ENCODE measurements at regions not wholly inside any gene's neighbourhood (a gene's known extent, or its start where the extent isn't known, plus 50 kb on each side); places are given as distances from the start of the nearest gene placed in this dataset.

GRCh38 chr16:7055443-7055842, 277.2 kb upstream of the RBFOX1 start:
- in situ Hi-C loops (cut with MboI; ENCODE audit: low sequenced_read_pairs, unreplicated experiment), result no loop called here
- DNase-seq (ENCODE audit: low spot score), result no peak
- TF ChIP-seq, protein P1, sequence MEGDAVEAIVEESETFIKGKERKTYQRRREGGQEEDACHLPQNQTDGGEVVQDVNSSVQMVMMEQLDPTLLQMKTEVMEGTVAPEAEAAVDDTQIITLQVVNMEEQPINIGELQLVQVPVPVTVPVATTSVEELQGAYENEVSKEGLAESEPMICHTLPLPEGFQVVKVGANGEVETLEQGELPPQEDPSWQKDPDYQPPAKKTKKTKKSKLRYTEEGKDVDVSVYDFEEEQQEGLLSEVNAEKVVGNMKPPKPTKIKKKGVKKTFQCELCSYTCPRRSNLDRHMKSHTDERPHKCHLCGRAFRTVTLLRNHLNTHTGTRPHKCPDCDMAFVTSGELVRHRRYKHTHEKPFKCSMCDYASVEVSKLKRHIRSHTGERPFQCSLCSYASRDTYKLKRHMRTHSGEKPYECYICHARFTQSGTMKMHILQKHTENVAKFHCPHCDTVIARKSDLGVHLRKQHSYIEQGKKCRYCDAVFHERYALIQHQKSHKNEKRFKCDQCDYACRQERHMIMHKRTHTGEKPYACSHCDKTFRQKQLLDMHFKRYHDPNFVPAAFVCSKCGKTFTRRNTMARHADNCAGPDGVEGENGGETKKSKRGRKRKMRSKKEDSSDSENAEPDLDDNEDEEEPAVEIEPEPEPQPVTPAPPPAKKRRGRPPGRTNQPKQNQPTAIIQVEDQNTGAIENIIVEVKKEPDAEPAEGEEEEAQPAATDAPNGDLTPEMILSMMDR (IDR thresholded peaks at IDR 0.05; ENCODE audit: borderline replicate concordance, control extremely low read depth, extremely low read depth, insufficient read depth, missing control alignments), result no peak

DNA sequence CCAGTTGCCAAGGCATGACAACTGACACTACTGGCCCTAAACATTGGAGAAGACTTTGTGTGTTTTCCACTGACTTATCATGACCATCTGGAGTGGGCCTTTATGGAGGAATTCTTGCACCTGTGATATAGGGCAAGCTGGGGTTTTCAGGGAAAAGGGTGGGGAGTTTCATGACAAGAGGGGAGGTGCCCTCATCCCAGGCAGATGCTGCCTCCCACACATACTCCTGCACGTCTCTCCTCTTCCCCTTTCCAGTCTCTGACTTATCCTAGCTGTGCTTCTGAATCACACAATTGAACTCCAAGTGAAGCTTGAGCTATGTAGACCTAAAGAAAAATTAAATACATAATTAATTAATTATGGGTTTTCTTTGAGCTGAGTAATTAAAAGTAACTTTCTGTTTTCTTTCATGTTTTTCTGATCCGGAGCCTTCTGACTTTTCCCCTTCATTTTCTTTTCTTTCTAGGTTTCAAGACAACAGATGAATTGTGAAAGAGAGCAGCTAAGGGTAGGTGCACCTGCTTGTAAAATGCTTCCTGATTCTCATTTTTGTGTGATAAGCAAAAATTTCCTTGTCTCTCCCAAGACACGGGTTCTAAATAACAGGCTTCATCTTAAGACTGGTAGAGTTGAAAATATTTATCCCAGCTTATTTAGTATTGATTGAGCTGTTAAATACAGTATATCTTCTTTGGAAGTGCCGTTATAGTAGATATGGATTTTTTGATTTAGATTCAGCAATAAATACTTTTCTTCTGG, 280.9 kb upstream of the RBFOX1 start:
- TF ChIP-seq, protein P1 (IDR thresholded peaks at IDR 0.05; ENCODE audit: borderline replicate concordance, control extremely low read depth, extremely low read depth, insufficient read depth, missing control alignments), result no peak
- no peak for DNase-seq (ENCODE audit: low spot score)
- in situ Hi-C loops (cut with MboI; ENCODE audit: low sequenced_read_pairs, unreplicated experiment), result no loop called here

GRCh38 chr16:7044331-7044730, 288.3 kb upstream of the RBFOX1 start:
- DNase-seq (ENCODE audit: low spot score), result no peak
- TF ChIP-seq, protein P1 (IDR thresholded peaks at IDR 0.05; ENCODE audit: borderline replicate concordance, control extremely low read depth, extremely low read depth, insufficient read depth, missing control alignments), result no peak
- in situ Hi-C loops (cut with MboI; ENCODE audit: low sequenced_read_pairs, unreplicated experiment), result no loop called here

GRCh38 chr16:7038475-7038874, 294.2 kb upstream of the RBFOX1 start:
- no peak for DNase-seq (ENCODE audit: low spot score)

GRCh38 chr16:7037495-7037894, 295.1 kb upstream of the RBFOX1 start:
- no peak for DNase-seq (ENCODE audit: low spot score)
- in situ Hi-C loops (cut with MboI; ENCODE audit: low sequenced_read_pairs, unreplicated experiment), result no loop called here
- TF ChIP-seq, protein P1 (IDR thresholded peaks at IDR 0.05; ENCODE audit: borderline replicate concordance, control extremely low read depth, extremely low read depth, insufficient read depth, missing control alignments), result no peak

More at GRCh38 chr16:7038475-7038874, 294.2 kb upstream of the RBFOX1 start:
- in situ Hi-C loops (cut with MboI; ENCODE audit: low sequenced_read_pairs, unreplicated experiment), result no loop called here
- TF ChIP-seq, protein P1 (IDR thresholded peaks at IDR 0.05; ENCODE audit: borderline replicate concordance, control extremely low read depth, extremely low read depth, insufficient read depth, missing control alignments), result no peak

DNA sequence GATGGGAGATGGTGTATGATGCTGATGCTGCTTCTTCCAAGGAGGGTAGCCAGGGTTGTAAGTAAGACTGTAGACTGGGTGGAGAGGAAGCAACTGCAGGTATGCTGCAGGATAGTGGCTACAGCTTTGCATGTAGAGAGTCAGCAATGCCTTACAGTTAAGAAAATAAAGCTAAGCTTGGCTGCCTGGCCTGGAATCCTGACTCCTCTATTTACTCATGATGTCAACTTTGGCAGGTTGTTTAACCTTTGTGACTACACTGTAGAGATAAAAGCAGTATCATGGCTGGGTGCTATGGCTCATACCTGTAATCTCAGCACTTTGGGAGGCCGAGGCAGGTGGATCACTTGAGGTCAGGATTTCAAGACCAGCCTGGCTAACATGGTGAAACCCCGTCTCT, 301.6 kb upstream of the RBFOX1 start:
- DNase-seq (ENCODE audit: low spot score), result no peak
- in situ Hi-C loops (cut with MboI; ENCODE audit: low sequenced_read_pairs, unreplicated experiment), result no loop called here
- TF ChIP-seq, protein P1 (IDR thresholded peaks at IDR 0.05; ENCODE audit: borderline replicate concordance, control extremely low read depth, extremely low read depth, insufficient read depth, missing control alignments), result no peak

Data from GM13976 (cell line).